ENCODE measurements at regions not wholly inside any gene's neighbourhood (a gene's known extent, or its start where the extent isn't known, plus 50 kb on each side); places are given as distances from the start of the nearest gene placed in this dataset.

GRCh38 chr11:45430361-45430760 is 144.2 kb upstream of the SYT13 start:
- Mint-ChIP-seq H3K36me3 (ENCODE audit: unreplicated experiment) (no peaks in the 10 kb centered on the region), H3K9me3 (ENCODE audit: unreplicated experiment) (no peaks in the 10 kb centered on the region), H3K27ac (ENCODE audit: unreplicated experiment) (no peak overlapping the region)

GRCh38 chr11:45429719-45430118 is 143.6 kb upstream of the SYT13 start:
- no peaks in the 10 kb centered on the region for H3K4me1 Mint-ChIP-seq (ENCODE audit: unreplicated experiment)
- no peak for DNase-seq (ENCODE audit: extremely low spot score, unreplicated experiment)
- no peak overlapping the region for H3K4me3 Mint-ChIP-seq (ENCODE audit: unreplicated experiment)
- peaks cover 52% of the 10 kb centered on the region for H3K27me3 Mint-ChIP-seq (ENCODE audit: unreplicated experiment)
- H3K9me3 Mint-ChIP-seq (ENCODE audit: unreplicated experiment): no peaks in the 10 kb centered on the region
- H3K27ac Mint-ChIP-seq (ENCODE audit: unreplicated experiment): no peak overlapping the region
- H3K36me3 Mint-ChIP-seq (ENCODE audit: unreplicated experiment): no peaks in the 10 kb centered on the region
- TF ChIP-seq CTCF (IDR thresholded peaks at IDR 0.05): no peak

More at GRCh38 chr11:45430361-45430760, 144.2 kb upstream of the SYT13 start:
- H3K4me3 Mint-ChIP-seq (ENCODE audit: unreplicated experiment): no peak overlapping the region
- DNase-seq (ENCODE audit: extremely low spot score, unreplicated experiment): no peak
- no peak for TF ChIP-seq CTCF (IDR thresholded peaks at IDR 0.05)
- peaks cover 52% of the 10 kb centered on the region for H3K27me3 Mint-ChIP-seq (ENCODE audit: unreplicated experiment)
- no peaks in the 10 kb centered on the region for H3K4me1 Mint-ChIP-seq (ENCODE audit: unreplicated experiment)

GRCh38 chr11:45428541-45429230 is 142.5 kb upstream of the SYT13 start:
- Mint-ChIP-seq H3K4me3 (ENCODE audit: unreplicated experiment) (no peak overlapping the region), H3K27ac (ENCODE audit: unreplicated experiment) (no peak overlapping the region), H3K36me3 (ENCODE audit: unreplicated experiment) (no peaks in the 10 kb centered on the region), H3K4me1 (ENCODE audit: unreplicated experiment) (peaks cover 2% of the 10 kb centered on the region), H3K9me3 (ENCODE audit: unreplicated experiment) (no peaks in the 10 kb centered on the region), H3K27me3 (ENCODE audit: unreplicated experiment) (peaks cover 51% of the 10 kb centered on the region)
- no peak for DNase-seq (ENCODE audit: extremely low spot score, unreplicated experiment)
- TF ChIP-seq CTCF (IDR thresholded peaks at IDR 0.05): no peak

DNA sequence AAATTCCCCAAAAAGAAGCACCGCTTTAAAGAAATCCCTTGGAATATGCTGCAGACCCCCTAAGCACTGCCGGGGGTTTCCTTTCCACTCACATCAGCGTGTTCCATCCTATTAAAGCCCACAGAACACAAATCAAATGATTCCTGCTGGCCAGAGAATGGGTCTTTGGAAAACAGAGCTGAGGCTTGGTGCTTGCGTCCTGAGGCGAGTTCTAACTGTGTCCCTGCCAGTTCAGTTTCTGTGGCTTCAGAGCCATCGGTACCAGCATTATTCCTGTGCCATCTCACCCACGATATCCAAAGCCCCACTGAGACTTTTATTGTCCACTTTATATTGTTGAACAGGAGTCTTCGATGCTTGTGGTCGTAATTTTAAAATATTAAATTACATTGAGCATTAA is 142.0 kb upstream of the SYT13 start:
- H3K27me3 Mint-ChIP-seq (ENCODE audit: unreplicated experiment): peaks cover 45% of the 10 kb centered on the region
- no peak for DNase-seq (ENCODE audit: extremely low spot score, unreplicated experiment)

More for the DNA sequence above, 142.0 kb upstream of the SYT13 start:
- no peaks in the 10 kb centered on the region for H3K9me3 Mint-ChIP-seq (ENCODE audit: unreplicated experiment)
- H3K4me3 Mint-ChIP-seq (ENCODE audit: unreplicated experiment): no peak overlapping the region
- no peaks in the 10 kb centered on the region for H3K36me3 Mint-ChIP-seq (ENCODE audit: unreplicated experiment)
- no peak overlapping the region for H3K27ac Mint-ChIP-seq (ENCODE audit: unreplicated experiment)
- peaks cover 2% of the 10 kb centered on the region for H3K4me1 Mint-ChIP-seq (ENCODE audit: unreplicated experiment)
- no peak for TF ChIP-seq CTCF (IDR thresholded peaks at IDR 0.05)

Data from osteocyte (in vitro differentiated cells).